Activated CD4-positive, CD25-positive, alpha-beta regulatory T cell (primary cell): ENCODE measurements at regions not wholly inside any gene's neighbourhood (a gene's known extent, or its start where the extent isn't known, plus 50 kb on each side); places are given as distances from the start of the nearest gene placed in this dataset.

Source experiments
- DNase-seq, 4 experiments: peaks; one replicate each; lab custom pipeline; 2025; lab: John Stamatoyannopoulos, UW

- DNase-seq, result no peak
Observed at GRCh38 chr11:82676483-82677094, 57.1 kb downstream of the FAM181B start.

GRCh38 chr11:82675838-82676237 lies 57.8 kb downstream of the FAM181B start:
- no peak for DNase-seq

GRCh38 chr11:82673631-82674030 lies 60.0 kb downstream of the FAM181B start:
- no peak for DNase-seq

- DNase-seq, result no peak
Observed at GRCh38 chr11:82671451-82671850, 62.2 kb downstream of the FAM181B start.

GRCh38 chr11:82663535-82663934 lies 70.1 kb downstream of the FAM181B start:
- DNase-seq, result no peak

- DNase-seq, result no peak
Observed at GRCh38 chr11:82653752-82654151, 79.9 kb downstream of the FAM181B start.

GRCh38 chr11:82639251-82639650 lies 94.4 kb downstream of the FAM181B start:
- DNase-seq, result no peak

GRCh38 chr11:82636615-82637014 lies 97.0 kb downstream of the FAM181B start:
- DNase-seq, result no peak

- no peak for DNase-seq
Observed at GRCh38 chr11:82634091-82634490, 99.6 kb downstream of the FAM181B start.

- no peak for DNase-seq
Observed at GRCh38 chr11:82631722-82632630, 101.7 kb downstream of the FAM181B start.

GRCh38 chr11:82610671-82611070 lies 123.0 kb downstream of the FAM181B start:
- DNase-seq, result no peak

GRCh38 chr11:82606738-82607137 lies 126.9 kb downstream of the FAM181B start:
- no peak for DNase-seq

GRCh38 chr11:82601711-82602110 lies 132.0 kb downstream of the FAM181B start:
- DNase-seq, result no peak

- DNase-seq, result no peak
Observed at GRCh38 chr11:82599836-82600235, 133.8 kb downstream of the FAM181B start.

GRCh38 chr11:82586581-82586980 lies 147.1 kb downstream of the FAM181B start:
- DNase-seq, result no peak

GRCh38 chr11:82577246-82577645 lies 156.4 kb downstream of the FAM181B start:
- no peak for DNase-seq

GRCh38 chr11:82560836-82561235 lies 172.8 kb downstream of the FAM181B start:
- no peak for DNase-seq

GRCh38 chr11:82559609-82560008 lies 174.1 kb downstream of the FAM181B start:
- DNase-seq, result no peak

- DNase-seq, result no peak
Observed at GRCh38 chr11:82557274-82557673, 176.4 kb downstream of the FAM181B start.

- no peak for DNase-seq
Observed at GRCh38 chr11:82556210-82556609, 177.5 kb downstream of the FAM181B start.

GRCh38 chr11:82546661-82547557 lies 186.8 kb downstream of the FAM181B start:
- DNase-seq, result no peak

GRCh38 chr11:82539669-82540068 lies 194.0 kb downstream of the FAM181B start:
- no peak for DNase-seq
